PC-3 (cell line): ENCODE measurements at regions not wholly inside any gene's neighbourhood (a gene's known extent, or its start where the extent isn't known, plus 50 kb on each side); places are given as distances from the start of the nearest gene placed in this dataset.
"Not testable (repeated sequence)": the region's sequence is repeated elsewhere in the genome, so short reads cannot be mapped to it uniquely, and the experiment has no call there.

ENCODE experiments used
- ATAC-seq: fragments of 200-7000 bp; cut with Tn5 transposase; 2 replicates; pipeline ENCODE4 v1.9.1; 2020; ENCODE audit warnings: mild to moderate bottlenecking, moderate library complexity
- BruUV-seq: library from RNA; stranded (reverse); fragments of 400-500 nt; replicated peaks from 2 replicates; lab custom pipeline; 2021; lab: Mats Ljungman, UMichigan
- CTCF ChIA-PET: fragments of 300-600 bp; sonication (Branson Sonifier 250); formaldehyde crosslinking; loops from one replicate; lab custom pipeline; 2022; ENCODE audit warnings: antibody characterized with exemption; lab: Charles Lee
- POLR2A ChIA-PET: fragments of 300-600 bp; sonication (Branson Sonifier 250); formaldehyde crosslinking; loops from one replicate; lab custom pipeline; 2022; ENCODE audit warnings: antibody characterized with exemption; ENCODE audit not compliant: unreplicated experiment; lab: Charles Lee
- DNase-seq: peaks from one replicate; pipeline ENCODE4 v3.0.0-alpha.2; 2015
- H2AFZ ChIP-seq: fragments of 300-600 bp; sonication (generic); 2 replicates; pipeline ENCODE4 v1.6.0; 2016; ENCODE audit warnings: antibody characterized with exemption, low read length
- H3F3A ChIP-seq: fragments of 300-600 bp; sonication (generic); one replicate; pipeline ENCODE4 v1.6.0; 2017; ENCODE audit warnings: antibody characterized with exemption, low read length, control low read depth, mild to moderate bottlenecking; ENCODE audit not compliant: unreplicated experiment
- H3K27ac ChIP-seq: fragments of 300-600 bp; sonication (generic); 2 replicates; pipeline ENCODE4 v1.5.1; 2016; ENCODE audit warnings: mild to moderate bottlenecking, low read length
- H3K27me3 ChIP-seq: fragments of 300-600 bp; sonication (generic); 2 replicates; pipeline ENCODE4 v1.6.1; 2016; ENCODE audit warnings: low read length, mixed read lengths
- H3K36me3 ChIP-seq: fragments of 300-600 bp; sonication (generic); 2 replicates; pipeline ENCODE4 v1.6.1; 2016; ENCODE audit warnings: low read depth, mixed run types, low read length, mixed read lengths
- H3K4me1 ChIP-seq: fragments of 300-600 bp; sonication (generic); 2 replicates; pipeline ENCODE4 v1.5.1; 2016; ENCODE audit warnings: low read length; ENCODE audit not compliant: insufficient read depth
- H3K4me2 ChIP-seq: fragments of 300-600 bp; sonication (generic); 2 replicates; pipeline ENCODE4 v1.6.0; 2016; ENCODE audit warnings: low read length
- H3K4me3 ChIP-seq: fragments of 300-600 bp; sonication (generic); 2 replicates; pipeline ENCODE4 v1.5.1; 2016; ENCODE audit warnings: mild to moderate bottlenecking, low read length, mixed read lengths
- H3K79me2 ChIP-seq: fragments of 300-600 bp; sonication (generic); 2 replicates; pipeline ENCODE4 v1.6.1; 2017; ENCODE audit warnings: low read length, mixed read lengths
- H3K9ac ChIP-seq: fragments of 300-600 bp; sonication (generic); 2 replicates; pipeline ENCODE4 v1.6.0; 2016; ENCODE audit warnings: mild to moderate bottlenecking, low read length
- H3K9me2 ChIP-seq: fragments of 300-600 bp; sonication (generic); replicated peaks from 2 replicates; pipeline ENCODE4 v1.6.1; 2016; ENCODE audit warnings: mixed run types, low read length, mixed read lengths
- H3K9me3 ChIP-seq: fragments of 300-600 bp; sonication (generic); 2 replicates; pipeline ENCODE4 v1.6.1; 2016; ENCODE audit warnings: low read length, mixed read lengths
- H4K20me1 ChIP-seq: fragments of 300-600 bp; sonication (generic); 2 replicates; pipeline ENCODE4 v1.6.1; 2016; ENCODE audit warnings: low read length, mixed read lengths
- CTCF ChIP-seq: fragments of 300-600 bp; sonication (generic); conservative IDR thresholded peaks from 2 replicates; pipeline ENCODE4 v1.5.1; 2017; ENCODE audit warnings: antibody characterized with exemption, low read depth, mild to moderate bottlenecking, low read length
- EZH2 ChIP-seq: fragments of 300-600 bp; sonication (generic); IDR thresholded peaks from one replicate; pipeline ENCODE4 v1.6.1; 2017; ENCODE audit warnings: antibody characterized with exemption, mild to moderate bottlenecking, low read length; ENCODE audit not compliant: unreplicated experiment
- EZH2phosphoT487 ChIP-seq: fragments of 300-600 bp; sonication (generic); IDR thresholded peaks from 2 replicates; pipeline ENCODE4 v1.6.1; 2018; ENCODE audit warnings: mild to moderate bottlenecking, antibody characterized with exemption, low read length, borderline replicate concordance
- intact Hi-C: fragments of 100-400 bp; cut with micrococcal nuclease; formaldehyde crosslinking; loops from 2 replicates; pipeline ENCODE4 v1.9.0; 2023

GRCh38 chrX:3512150-3512549 is 165.7 kb upstream of the MXRA5 start:
- H2AFZ ChIP-seq, BruUV-seq, H3K27ac ChIP-seq, H3K4me3 ChIP-seq, H3K36me3 ChIP-seq, H3K79me2 ChIP-seq, H4K20me1 ChIP-seq, POLR2A ChIA-PET, CTCF ChIA-PET, H3K9me2 ChIP-seq, H3K9ac ChIP-seq, H3F3A ChIP-seq, intact Hi-C loops, ATAC-seq, H3K4me1 ChIP-seq, H3K4me2 ChIP-seq, H3K9me3 ChIP-seq, H3K27me3 ChIP-seq: not testable (repeated sequence)
- TF ChIP-seq CTCF = 0 out of 2 replicates have a peak, but pooled peaks have one; percentile 13
- DNase-seq = peak; percentile 9

GRCh38 chrX:3509934-3510333 is 163.5 kb upstream of the MXRA5 start:
- no peak overlapping the region for H3K9ac ChIP-seq
- no peaks in the 10 kb centered on the region for H3K9me2 ChIP-seq
- ATAC-seq (no peak), DNase-seq (no peak)
- H3K79me2 ChIP-seq = no peaks in the 10 kb centered on the region
- ChIA-PET CTCF (no interaction called here), POLR2A (no interaction called here)
- no peak overlapping the region for H3K4me3 ChIP-seq
- H3K4me2 ChIP-seq = no peak overlapping the region
- H3F3A ChIP-seq = no peaks in the 10 kb centered on the region
- H2AFZ ChIP-seq = no peak overlapping the region
- H3K27me3 ChIP-seq = peaks cover 2% of the 10 kb centered on the region; the same call in 1 of the 2 replicates
- H4K20me1 ChIP-seq = no peaks in the 10 kb centered on the region
- intact Hi-C loops = no loop called here
- TF ChIP-seq EZH2 (no peak), CTCF (no peak), EZH2phosphoT487 (no peak)
- no TSS peak for BruUV-seq
- no peaks in the 10 kb centered on the region for H3K9me3 ChIP-seq
- H3K27ac ChIP-seq = no peak overlapping the region
- no peaks in the 10 kb centered on the region for H3K36me3 ChIP-seq
- no peaks in the 10 kb centered on the region for H3K4me1 ChIP-seq

GRCh38 chrX:3504916-3505315 is 158.5 kb upstream of the MXRA5 start:
- no peaks in the 10 kb centered on the region for H3K9me2 ChIP-seq
- no peak overlapping the region for H3K4me3 ChIP-seq
- H3K9me3 ChIP-seq = no peaks in the 10 kb centered on the region
- ChIA-PET POLR2A (no interaction called here), CTCF (no interaction called here)
- DNase-seq (no peak), ATAC-seq (no peak)
- no peak overlapping the region for H3K27ac ChIP-seq
- H3K4me2 ChIP-seq = no peak overlapping the region
- H3K79me2 ChIP-seq = no peaks in the 10 kb centered on the region
- H3K27me3 ChIP-seq = peaks cover 33% of the 10 kb centered on the region
- H3K36me3 ChIP-seq = no peaks in the 10 kb centered on the region
- TF ChIP-seq CTCF (no peak), EZH2 (no peak), EZH2phosphoT487 (no peak)
- H3K4me1 ChIP-seq = no peaks in the 10 kb centered on the region
- H4K20me1 ChIP-seq = no peaks in the 10 kb centered on the region
- intact Hi-C loops = no loop called here
- no TSS peak for BruUV-seq
- H2AFZ ChIP-seq = no peak overlapping the region
- H3F3A ChIP-seq = no peaks in the 10 kb centered on the region
- no peak overlapping the region for H3K9ac ChIP-seq
